ENCODE measurements at regions not wholly inside any gene's neighbourhood (a gene's known extent, or its start where the extent isn't known, plus 50 kb on each side); places are given as distances from the start of the nearest gene placed in this dataset.

- Histone ChIP-seq H3K4me3 (no peak overlapping the region), H3K9me3 (no peaks in the 10 kb centered on the region), H3K27ac (no peak overlapping the region), H3K36me3 (no peaks in the 10 kb centered on the region), H3K4me1 (ENCODE audit: insufficient read depth) (no peaks in the 10 kb centered on the region), H3K27me3 (no peaks in the 10 kb centered on the region)
- WGBS, 3 donors = 75 to 80% (median 78%) methylated on average over 5 of the region's 5 CpGs
- intact Hi-C loops (cut with DNase I) = no loop called here
- DNase-seq = no peak
- TF ChIP-seq POLR2A (IDR thresholded peaks at IDR 0.05) = no peak
- TF ChIP-seq CTCF (IDR thresholded peaks at IDR 0.05) = no peak
- no peak for TF ChIP-seq EP300 (IDR thresholded peaks at IDR 0.05)
Observed at GRCh38 chr9:13555989-13556500, 276.6 kb upstream of the MPDZ start.

- Histone ChIP-seq H3K27me3 (no peaks in the 10 kb centered on the region), H3K27ac (no peak overlapping the region), H3K4me1 (ENCODE audit: insufficient read depth) (no peaks in the 10 kb centered on the region)
Observed at GRCh38 chr9:13555516-13555915, 276.0 kb upstream of the MPDZ start.

GRCh38 chr9:13554626-13555025 is 275.1 kb upstream of the MPDZ start:
- Histone ChIP-seq H3K27ac (no peak overlapping the region), H3K4me3 (no peak overlapping the region), H3K27me3 (no peaks in the 10 kb centered on the region), H3K4me1 (ENCODE audit: insufficient read depth) (no peaks in the 10 kb centered on the region), H3K36me3 (no peaks in the 10 kb centered on the region), H3K9me3 (no peaks in the 10 kb centered on the region)
- TF ChIP-seq POLR2A (IDR thresholded peaks at IDR 0.05) (no peak), EP300 (IDR thresholded peaks at IDR 0.05) (no peak), CTCF (IDR thresholded peaks at IDR 0.05) (no peak)
- intact Hi-C loops (cut with DNase I) = no loop called here
- DNase-seq = no peak

More at GRCh38 chr9:13555516-13555915, 276.0 kb upstream of the MPDZ start:
- 72 to 86% (median 85%) methylated on average over 4 of the region's 4 CpGs for WGBS, 3 donors
- no peak for TF ChIP-seq EP300 (IDR thresholded peaks at IDR 0.05)
- TF ChIP-seq POLR2A (IDR thresholded peaks at IDR 0.05) = no peak
- TF ChIP-seq CTCF (IDR thresholded peaks at IDR 0.05) = no peak
- H3K36me3 ChIP-seq = no peaks in the 10 kb centered on the region
- no peak overlapping the region for H3K4me3 ChIP-seq
- intact Hi-C loops (cut with DNase I) = no loop called here
- no peaks in the 10 kb centered on the region for H3K9me3 ChIP-seq
- no peak for DNase-seq

- H3K4me1 ChIP-seq (ENCODE audit: insufficient read depth) = no peaks in the 10 kb centered on the region
- no peaks in the 10 kb centered on the region for H3K9me3 ChIP-seq
- intact Hi-C loops (cut with DNase I) = no loop called here
- DNase-seq = no peak
- no peaks in the 10 kb centered on the region for H3K36me3 ChIP-seq
- H3K27ac ChIP-seq = no peak overlapping the region
- no peak for TF ChIP-seq CTCF (IDR thresholded peaks at IDR 0.05)
- TF ChIP-seq EP300 (IDR thresholded peaks at IDR 0.05) = no peak
- TF ChIP-seq POLR2A (IDR thresholded peaks at IDR 0.05) = no peak
- H3K4me3 ChIP-seq = no peak overlapping the region
- WGBS, 3 donors = 83 to 87% (median 85%) methylated on average over 5 of the region's 5 CpGs
- no peaks in the 10 kb centered on the region for H3K27me3 ChIP-seq
Observed at GRCh38 chr9:13552606-13553215, 273.2 kb upstream of the MPDZ start.
